Activated naive CD8-positive, alpha-beta T cell treated with anti-CD3 and anti-CD28 coated beads, Interleukin-2, amount 10 ng/mL, durations not matched to agents 7 days and 5 days (primary cell): ENCODE measurements at regions not wholly inside any gene's neighbourhood (a gene's known extent, or its start where the extent isn't known, plus 50 kb on each side); places are given as distances from the start of the nearest gene placed in this dataset.

Experiments
- ATAC-seq: fragments of 150-1000 bp; cut with Tn5 transposase; one replicate; pipeline ENCODE4 v1.10.0; 2021; ENCODE audit warnings: low read depth, moderate library complexity
- POLR2A ChIA-PET: fragments of 350-600 bp; sonication (Branson Sonifier 250); formaldehyde crosslinking; loops from one replicate; lab custom pipeline; 2021; ENCODE audit warnings: antibody characterized with exemption; lab: Charles Lee
- DNase-seq: peaks from one replicate; pipeline ENCODE4 v3.0.0; 2021
- H3K27ac Mint-ChIP-seq: one replicate; pipeline ENCODE4 v1.8.0; 2022; ENCODE audit warnings: mild to moderate bottlenecking, mixed read lengths
- H3K27me3 Mint-ChIP-seq: one replicate; pipeline ENCODE4 v1.8.0; 2022; ENCODE audit warnings: mild to moderate bottlenecking, moderate library complexity, mixed read lengths
- H3K36me3 Mint-ChIP-seq: one replicate; pipeline ENCODE4 v1.8.0; 2021; ENCODE audit warnings: mild to moderate bottlenecking, mixed read lengths
- H3K4me1 Mint-ChIP-seq: one replicate; pipeline ENCODE4 v1.8.0; 2021; ENCODE audit warnings: mixed read lengths
- H3K4me3 Mint-ChIP-seq: one replicate; pipeline ENCODE4 v1.8.0; 2022; ENCODE audit warnings: mild to moderate bottlenecking, moderate library complexity, mixed read lengths
- H3K9me3 Mint-ChIP-seq: one replicate; pipeline ENCODE4 v1.8.0; 2021; ENCODE audit warnings: mixed read lengths

- peaks cover 2% of the 10 kb centered on the region for H3K4me1 Mint-ChIP-seq
- peaks cover 2% of the 10 kb centered on the region for H3K9me3 Mint-ChIP-seq
- ATAC-seq (no peak), DNase-seq (no peak)
- H3K36me3 Mint-ChIP-seq = peaks cover 1% of the 10 kb centered on the region
- H3K27ac Mint-ChIP-seq = no peak overlapping the region
- POLR2A ChIA-PET = no interaction called here
- H3K27me3 Mint-ChIP-seq = peaks cover 8% of the 10 kb centered on the region
- H3K4me3 Mint-ChIP-seq = no peak overlapping the region
Measured at GRCh38 chr7:156073366-156074052, 261.2 kb upstream of the SHH start.

- no peak overlapping the region for H3K4me3 Mint-ChIP-seq
- peaks cover 1% of the 10 kb centered on the region for H3K36me3 Mint-ChIP-seq
- ATAC-seq = no peak
- POLR2A ChIA-PET = no interaction called here
- H3K4me1 Mint-ChIP-seq = peaks cover 4% of the 10 kb centered on the region
- DNase-seq = no peak
- H3K27me3 Mint-ChIP-seq = peaks cover 6% of the 10 kb centered on the region
- H3K27ac Mint-ChIP-seq = no peak overlapping the region
- peaks cover 2% of the 10 kb centered on the region for H3K9me3 Mint-ChIP-seq
Measured at GRCh38 chr7:156071612-156072011, 259.3 kb upstream of the SHH start.

GRCh38 chr7:156069891-156070290 lies 257.6 kb upstream of the SHH start:
- DNase-seq = no peak
- Mint-ChIP-seq H3K36me3 (peaks cover 1% of the 10 kb centered on the region), H3K27ac (no peak overlapping the region), H3K4me1 (peaks cover 4% of the 10 kb centered on the region), H3K27me3 (peaks cover 10% of the 10 kb centered on the region), H3K9me3 (peaks cover 2% of the 10 kb centered on the region), H3K4me3 (no peak overlapping the region)
- ATAC-seq = no peak
- POLR2A ChIA-PET = no interaction called here

- Mint-ChIP-seq H3K4me1 (peaks cover 4% of the 10 kb centered on the region), H3K27me3 (peaks cover 13% of the 10 kb centered on the region), H3K36me3 (peaks cover 1% of the 10 kb centered on the region), H3K27ac (no peak overlapping the region), H3K4me3 (no peak overlapping the region), H3K9me3 (peaks cover 2% of the 10 kb centered on the region)
- ATAC-seq (no peak), DNase-seq (no peak)
- POLR2A ChIA-PET = no interaction called here
Measured at GRCh38 chr7:156067156-156067555, 254.9 kb upstream of the SHH start.

GRCh38 chr7:156065400-156065799 lies 253.1 kb upstream of the SHH start:
- no peak overlapping the region for H3K27ac Mint-ChIP-seq
- H3K27me3 Mint-ChIP-seq = peaks cover 13% of the 10 kb centered on the region
- peaks cover 7% of the 10 kb centered on the region for H3K9me3 Mint-ChIP-seq
- peaks cover 4% of the 10 kb centered on the region for H3K4me1 Mint-ChIP-seq
- POLR2A ChIA-PET = no interaction called here
- DNase-seq = no peak
- H3K36me3 Mint-ChIP-seq = peaks cover 1% of the 10 kb centered on the region
- H3K4me3 Mint-ChIP-seq = no peak overlapping the region
- no peak for ATAC-seq

GRCh38 chr7:156064971-156065386 lies 252.7 kb upstream of the SHH start:
- peaks cover 1% of the 10 kb centered on the region for H3K36me3 Mint-ChIP-seq
- no peak overlapping the region for H3K4me3 Mint-ChIP-seq
- ATAC-seq = no peak
- no peak for DNase-seq
- POLR2A ChIA-PET = interaction anchor here (0.5 kb wide), 1 partner anchor 1096 kb away, joined by 3 read pairs; no protein-coding TSS in a partner anchor
- H3K4me1 Mint-ChIP-seq = peaks cover 4% of the 10 kb centered on the region
- H3K27ac Mint-ChIP-seq = no peak overlapping the region
- H3K27me3 Mint-ChIP-seq = peaks cover 11% of the 10 kb centered on the region
- H3K9me3 Mint-ChIP-seq = peaks cover 9% of the 10 kb centered on the region

GRCh38 chr7:156063241-156063810 lies 251.1 kb upstream of the SHH start:
- H3K27me3 Mint-ChIP-seq = peaks cover 9% of the 10 kb centered on the region
- peaks cover 7% of the 10 kb centered on the region for H3K9me3 Mint-ChIP-seq
- POLR2A ChIA-PET = no interaction called here
- no peak overlapping the region for H3K4me3 Mint-ChIP-seq
- H3K4me1 Mint-ChIP-seq = peaks cover 2% of the 10 kb centered on the region
- ATAC-seq = no peak
- no peak for DNase-seq
- no peaks in the 10 kb centered on the region for H3K36me3 Mint-ChIP-seq
- no peak overlapping the region for H3K27ac Mint-ChIP-seq

- POLR2A ChIA-PET = no interaction called here
- H3K4me1 Mint-ChIP-seq = peaks cover 2% of the 10 kb centered on the region
- DNase-seq (no peak), ATAC-seq (no peak)
- H3K4me3 Mint-ChIP-seq = no peak overlapping the region
- no peak overlapping the region for H3K27ac Mint-ChIP-seq
- peaks cover 7% of the 10 kb centered on the region for H3K9me3 Mint-ChIP-seq
- no peaks in the 10 kb centered on the region for H3K36me3 Mint-ChIP-seq
- peaks cover 9% of the 10 kb centered on the region for H3K27me3 Mint-ChIP-seq
Measured at GRCh38 chr7:156062286-156062685, 250.0 kb upstream of the SHH start.

GRCh38 chr7:156061689-156062255 lies 249.5 kb upstream of the SHH start:
- H3K4me3 Mint-ChIP-seq = no peak overlapping the region

GRCh38 chr7:156060925-156061324 lies 248.7 kb upstream of the SHH start:
- Mint-ChIP-seq H3K4me3 (no peak overlapping the region), H3K27me3 (peaks cover 9% of the 10 kb centered on the region), H3K9me3 (peaks cover 7% of the 10 kb centered on the region), H3K27ac (no peak overlapping the region), H3K4me1 (no peaks in the 10 kb centered on the region), H3K36me3 (no peaks in the 10 kb centered on the region)
- DNase-seq (no peak), ATAC-seq (no peak)
- POLR2A ChIA-PET = no interaction called here

More at GRCh38 chr7:156061689-156062255, 249.5 kb upstream of the SHH start:
- Mint-ChIP-seq H3K36me3 (no peaks in the 10 kb centered on the region), H3K9me3 (peaks cover 7% of the 10 kb centered on the region), H3K4me1 (peaks cover 1% of the 10 kb centered on the region), H3K27ac (no peak overlapping the region), H3K27me3 (peaks cover 9% of the 10 kb centered on the region)
- POLR2A ChIA-PET = no interaction called here
- no peak for ATAC-seq
- no peak for DNase-seq

- no peak for DNase-seq
- no peak overlapping the region for H3K4me3 Mint-ChIP-seq
- peaks cover 7% of the 10 kb centered on the region for H3K9me3 Mint-ChIP-seq
- no peaks in the 10 kb centered on the region for H3K36me3 Mint-ChIP-seq
- POLR2A ChIA-PET = no interaction called here
- H3K27me3 Mint-ChIP-seq = peaks cover 4% of the 10 kb centered on the region
- no peak overlapping the region for H3K27ac Mint-ChIP-seq
- ATAC-seq = no peak
- no peaks in the 10 kb centered on the region for H3K4me1 Mint-ChIP-seq
Measured at GRCh38 chr7:156059369-156059768, 247.1 kb upstream of the SHH start.

GRCh38 chr7:156058248-156058647 lies 246.0 kb upstream of the SHH start:
- no peak for ATAC-seq
- no peak overlapping the region for H3K27ac Mint-ChIP-seq
- peaks cover 2% of the 10 kb centered on the region for H3K27me3 Mint-ChIP-seq
- H3K9me3 Mint-ChIP-seq = peaks cover 7% of the 10 kb centered on the region
- DNase-seq = no peak
- H3K4me3 Mint-ChIP-seq = no peak overlapping the region
- H3K4me1 Mint-ChIP-seq = no peaks in the 10 kb centered on the region
- no peaks in the 10 kb centered on the region for H3K36me3 Mint-ChIP-seq
- POLR2A ChIA-PET = no interaction called here

- no peaks in the 10 kb centered on the region for H3K4me1 Mint-ChIP-seq
- DNase-seq = no peak
- H3K9me3 Mint-ChIP-seq = peaks cover 7% of the 10 kb centered on the region
- no peaks in the 10 kb centered on the region for H3K36me3 Mint-ChIP-seq
- no peak overlapping the region for H3K27ac Mint-ChIP-seq
- H3K27me3 Mint-ChIP-seq = peaks cover 2% of the 10 kb centered on the region
- ATAC-seq = no peak
- POLR2A ChIA-PET = no interaction called here
- no peak overlapping the region for H3K4me3 Mint-ChIP-seq
Measured at GRCh38 chr7:156056534-156056933, 244.3 kb upstream of the SHH start.

- H3K36me3 Mint-ChIP-seq = no peaks in the 10 kb centered on the region
- no peak for ATAC-seq
- peaks cover 2% of the 10 kb centered on the region for H3K9me3 Mint-ChIP-seq
- DNase-seq = no peak
- H3K4me3 Mint-ChIP-seq = no peak overlapping the region
- peaks cover 2% of the 10 kb centered on the region for H3K27me3 Mint-ChIP-seq
- no peaks in the 10 kb centered on the region for H3K4me1 Mint-ChIP-seq
- POLR2A ChIA-PET = no interaction called here
- no peak overlapping the region for H3K27ac Mint-ChIP-seq
Measured at GRCh38 chr7:156055206-156055822, 243.1 kb upstream of the SHH start.
